B cell (primary cell): ENCODE measurements at regions not wholly inside any gene's neighbourhood (a gene's known extent, or its start where the extent isn't known, plus 50 kb on each side); places are given as distances from the start of the nearest gene placed in this dataset.

Source experiments
- ATAC-seq: fragments of 200-7000 bp; cut with Tn5 transposase; one replicate; pipeline ENCODE4 v1.10.0; 2021; ENCODE audit warnings: low read depth, mild to moderate bottlenecking, moderate number of reproducible peaks, moderate library complexity
- CTCF ChIA-PET: fragments of 350-600 bp; sonication (Branson Sonifier 250); formaldehyde crosslinking; loops from one replicate; lab custom pipeline; 2021; ENCODE audit warnings: antibody characterized with exemption, inconsistent platforms; lab: Charles Lee
- POLR2A ChIA-PET: fragments of 350-600 bp; sonication (Branson Sonifier 250); formaldehyde crosslinking; loops from one replicate; lab custom pipeline; 2021; ENCODE audit warnings: antibody characterized with exemption; lab: Charles Lee
- DNase-seq: peaks from one replicate; pipeline ENCODE4 v3.0.0; 2013
- H2AFZ ChIP-seq: 2 replicates; pipeline ENCODE4 v1.6.1; 2012; ENCODE audit warnings: mild to moderate bottlenecking, low read depth, low read length; ENCODE audit not compliant: insufficient read depth, poor library complexity, severe bottlenecking
- H3K27ac ChIP-seq, 2 donors: 1 replicate in 1 of 2; 2 replicates in 1 of 2; pipeline ENCODE4 v1.5.1; 2012 to 2013; ENCODE audit warnings: low read length in 2 of 2, mild to moderate bottlenecking in 2 of 2, moderate library complexity in 1 of 2
- H3K27me3 ChIP-seq, 4 experiments: fragments of 200-600 bp in 1 of 4; sonication (generic) in 1 of 4; replicated peaks in 1 of 4; 1 replicate in 2 of 4; 2 replicates in 2 of 4; pipeline versions ENCODE4 v1.6.1 to v1.7.0; 2013 to 2016; ENCODE audit warnings: low read length in 3 of 4, mild to moderate bottlenecking in 2 of 4, mixed read lengths in 1 of 4, moderate library complexity in 1 of 4; ENCODE audit not compliant: insufficient read depth in 4 of 4, control insufficient read depth in 3 of 4; ENCODE audit errors: control extremely low read depth in 1 of 4
- H3K36me3 ChIP-seq, 2 experiments: replicated peaks in 1 of 2; 1 replicate in 1 of 2; 2 replicates in 1 of 2; pipeline versions ENCODE4 v1.6.1 to v1.7.1; 2013; ENCODE audit warnings: low read length in 1 of 2; ENCODE audit not compliant: insufficient read depth in 2 of 2, control insufficient read depth in 1 of 2; ENCODE audit errors: control extremely low read depth in 1 of 2, extremely low read depth in 1 of 2
- H3K4me1 ChIP-seq, 2 donors: fragments of 200-600 bp in 1 of 2; sonication (generic) in 1 of 2; 1 replicate in 1 of 2; 2 replicates in 1 of 2; pipeline versions ENCODE4 v1.5.1 to v1.6.1; 2013 to 2017; ENCODE audit warnings: low read length in 2 of 2; ENCODE audit not compliant: control insufficient read depth in 2 of 2, insufficient read depth in 2 of 2
- H3K4me2 ChIP-seq: replicated peaks from 2 replicates; pipeline ENCODE3; 2012; ENCODE audit warnings: mild to moderate bottlenecking, low read depth, low read length; ENCODE audit not compliant: poor library complexity, severe bottlenecking
- H3K4me3 ChIP-seq, 5 experiments: fragments of 200-600 bp in 1 of 5; sonication (generic) in 1 of 5; 1 replicate in 3 of 5; 2 replicates in 2 of 5; pipeline versions ENCODE4 v1.5.1 to v1.7.0; 2011 to 2016; ENCODE audit warnings: low read length in 4 of 5, mild to moderate bottlenecking in 4 of 5, low read depth in 2 of 5, control low read depth in 1 of 5, moderate library complexity in 1 of 5; ENCODE audit not compliant: insufficient read depth in 1 of 5; ENCODE audit errors: control extremely low read depth in 1 of 5, extremely low read depth in 1 of 5
- H3K79me2 ChIP-seq: fragments of 200-600 bp; sonication (generic); one replicate; pipeline ENCODE4 v1.6.0; 2016; ENCODE audit warnings: low read length; ENCODE audit not compliant: control insufficient read depth, insufficient read depth
- H3K9ac ChIP-seq: fragments of 200-600 bp; sonication (generic); 2 replicates; pipeline ENCODE4 v1.6.1; 2017; ENCODE audit warnings: mild to moderate bottlenecking, low read length, moderate library complexity
- H3K9me3 ChIP-seq, 3 donors: one replicate each; pipeline versions ENCODE4 v1.6.1 to v1.7.1; 2013; ENCODE audit warnings: low read length in 2 of 3; ENCODE audit not compliant: control insufficient read depth in 2 of 3, insufficient read depth in 1 of 3; ENCODE audit errors: control extremely low read depth in 1 of 3
- H4K20me1 ChIP-seq: 2 replicates; pipeline ENCODE4 v1.6.0; 2012; ENCODE audit warnings: mild to moderate bottlenecking, low read length; ENCODE audit not compliant: insufficient read depth, control insufficient read depth, poor library complexity, severe bottlenecking
- H3K27ac Mint-ChIP-seq: one replicate; pipeline ENCODE4 v1.8.0; 2021; ENCODE audit warnings: mixed read lengths
- H3K27me3 Mint-ChIP-seq: one replicate; pipeline ENCODE4 v1.8.0; 2021; ENCODE audit warnings: mixed read lengths
- H3K4me1 Mint-ChIP-seq: one replicate; pipeline ENCODE4 v1.8.0; 2021; ENCODE audit warnings: mixed read lengths
- H3K4me3 Mint-ChIP-seq: one replicate; pipeline ENCODE4 v1.8.0; 2021; ENCODE audit warnings: mixed read lengths
- H3K9me3 Mint-ChIP-seq: one replicate; pipeline ENCODE4 v1.8.0; 2022; ENCODE audit warnings: mixed read lengths; ENCODE audit not compliant: insufficient read depth
- CTCF ChIP-seq: fragments of 200-600 bp; IDR thresholded peaks from one replicate; pipeline ENCODE4 v1.8.0; 2022; ENCODE audit warnings: antibody characterized with exemption, mild to moderate bottlenecking
- EZH2 ChIP-seq: IDR thresholded peaks from 2 replicates; pipeline ENCODE4 v1.6.1; 2012; ENCODE audit warnings: borderline replicate concordance, low read depth, mild to moderate bottlenecking, moderate library complexity, low read length; ENCODE audit not compliant: insufficient read depth, poor library complexity, severe bottlenecking
- WGBS: methylation state at CpG from one replicate; pipeline ENCODE4 v1.1.5; 2013; ENCODE audit warnings: missing lambda C conversion rate; ENCODE audit not compliant: insufficient coverage; 5-methylcytosine and 5-hydroxymethylcytosine counted together
- intact Hi-C: fragments of 100-400 bp; cut with micrococcal nuclease; formaldehyde crosslinking; loops from one replicate; pipeline ENCODE4 v1.10.0; 2022

DNA sequence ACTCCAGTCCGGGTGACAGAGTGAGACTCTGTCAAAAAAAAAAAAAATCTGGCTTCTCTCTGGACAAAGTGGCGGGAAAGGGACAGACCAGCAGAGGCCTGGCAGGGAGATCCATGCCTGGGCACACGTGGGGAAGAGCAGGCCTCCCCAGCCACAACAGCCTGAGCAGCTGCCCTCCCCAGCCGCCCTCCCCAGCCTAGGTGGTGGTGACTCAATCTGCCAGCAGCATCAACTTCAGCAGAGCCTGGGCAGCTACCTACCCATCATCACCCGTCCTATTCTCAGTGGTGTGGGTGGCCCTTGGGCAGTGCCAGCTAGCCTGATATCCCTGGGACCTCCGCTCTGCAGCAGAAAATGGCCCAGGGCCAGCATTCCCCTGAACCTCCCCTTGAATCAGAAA lies 612.4 kb downstream of the FBXO15 start:
- TF ChIP-seq EZH2 (no peak), CTCF (no peak)
- H3K27ac ChIP-seq: no peak overlapping the region
- CTCF ChIA-PET: no interaction called here

GRCh38 chr18:73531601-73532000 lies 616.0 kb downstream of the FBXO15 start:
- Mint-ChIP-seq H3K4me1 (no peaks in the 10 kb centered on the region), H3K4me3 (no peak overlapping the region), H3K27ac (no peak overlapping the region), H3K27me3 (no peaks in the 10 kb centered on the region), H3K9me3 (no peaks in the 10 kb centered on the region)
- no peak for DNase-seq
- H3K27me3 ChIP-seq: no peaks in the 10 kb centered on the region
- H3K9me3 ChIP-seq: peaks cover 0 to 6% (median 0%) of the 10 kb centered on the region in 3 donors
- H3K27ac ChIP-seq: no peak overlapping the region
- H3K4me3 ChIP-seq: no peak overlapping the region
- CTCF ChIA-PET: no interaction called here
- H3K36me3 ChIP-seq: no peaks in the 10 kb centered on the region
- no peak overlapping the region for H3K9ac ChIP-seq
- no peak for TF ChIP-seq EZH2
- H3K4me1 ChIP-seq: no peaks in the 10 kb centered on the region
- POLR2A ChIA-PET: no interaction called here
- WGBS: 100% methylated on average over 2 of the region's 3 CpGs
- H4K20me1 ChIP-seq: no peaks in the 10 kb centered on the region
- no peaks in the 10 kb centered on the region for H3K79me2 ChIP-seq
- H2AFZ ChIP-seq: no peak overlapping the region
- intact Hi-C loops: no loop called here
- no peak overlapping the region for H3K4me2 ChIP-seq
- ATAC-seq: no peak

More for the DNA sequence above, 612.4 kb downstream of the FBXO15 start:
- Mint-ChIP-seq H3K4me3 (no peak overlapping the region), H3K9me3 (no peaks in the 10 kb centered on the region), H3K27ac (no peak overlapping the region), H3K27me3 (no peaks in the 10 kb centered on the region), H3K4me1 (no peaks in the 10 kb centered on the region)
- Histone ChIP-seq H4K20me1 (no peaks in the 10 kb centered on the region), H3K36me3 (no peaks in the 10 kb centered on the region), H3K9me3 (no peaks in the 10 kb centered on the region), H3K79me2 (no peaks in the 10 kb centered on the region), H2AFZ (no peak overlapping the region), H3K4me1 (no peaks in the 10 kb centered on the region), H3K27me3 (no peaks in the 10 kb centered on the region), H3K4me2 (no peak overlapping the region), H3K4me3 (no peak overlapping the region), H3K9ac (no peak overlapping the region)
- 80% methylated on average over 5 of the region's 6 CpGs for WGBS
- no peak for ATAC-seq
- intact Hi-C loops: no loop called here
- DNase-seq: no peak
- POLR2A ChIA-PET: no interaction called here
